GM23338 (cell line): ENCODE measurements at regions not wholly inside any gene's neighbourhood (a gene's known extent, or its start where the extent isn't known, plus 50 kb on each side); places are given as distances from the start of the nearest gene placed in this dataset.

Experiments
- CTCF ChIP-seq, 2 experiments: fragments of 200-600 bp in 1 of 2; sonication (generic) in 1 of 2; conservative IDR thresholded peaks; 2 replicates each; pipeline versions ENCODE4 v1.5.1 to v1.6.1; 2016 to 2017; ENCODE audit warnings: antibody characterized with exemption in 2 of 2, low read depth in 2 of 2, mild to moderate bottlenecking in 2 of 2, moderate library complexity in 1 of 2
- EZH2 ChIP-seq: fragments of 200-600 bp; sonication (generic); IDR thresholded peaks from one replicate; pipeline ENCODE4 v1.8.0; 2017; ENCODE audit warnings: antibody characterized with exemption, mild to moderate bottlenecking, low read depth; ENCODE audit not compliant: unreplicated experiment
- EZH2phosphoT487 ChIP-seq: fragments of 200-600 bp; sonication (generic); IDR thresholded peaks from one replicate; pipeline ENCODE4 v1.8.1; 2018; ENCODE audit warnings: antibody characterized with exemption; ENCODE audit not compliant: unreplicated experiment
- JUNB ChIP-seq: IDR thresholded peaks from one replicate; pipeline ENCODE4 v1.6.1; 2016; ENCODE audit warnings: antibody characterized with exemption; ENCODE audit not compliant: unreplicated experiment
- POLR2AphosphoS5 ChIP-seq: IDR thresholded peaks from 2 replicates; pipeline ENCODE4 v1.6.1; 2016; ENCODE audit warnings: antibody characterized with exemption, low read depth
- REST ChIP-seq: IDR thresholded peaks from one replicate; pipeline ENCODE4 v1.6.1; 2018; ENCODE audit warnings: antibody characterized with exemption; ENCODE audit not compliant: unreplicated experiment

- TF ChIP-seq CTCF (conservative IDR thresholded peaks at IDR 0.05; ENCODE audit: low read depth in 2 of 2) (no peak), EZH2phosphoT487 (no peak), EZH2 (no peak), JUNB (no peak), POLR2AphosphoS5 (no peak), REST (no peak)
Measured at GRCh38 chr17:79210638-79211037, 136.0 kb downstream of the ENGASE start.
